NCI-H2107 treated with DMSO at 0.1 percent for 48 hours (cell line): ENCODE measurements at regions not wholly inside any gene's neighbourhood (a gene's known extent, or its start where the extent isn't known, plus 50 kb on each side); places are given as distances from the start of the nearest gene placed in this dataset.

Source experiments
- DNase-seq: peaks from one replicate; lab custom pipeline; 2025; ENCODE audit not compliant: unreplicated experiment; lab: John Stamatoyannopoulos, UW

- peak; percentile 96 for DNase-seq
Measured at GRCh38 chr14:58697930-58698642, 60.3 kb downstream of the DACT1 start.

- no peak for DNase-seq
Measured at GRCh38 chr14:58699681-58700205, 62.0 kb downstream of the DACT1 start.

- DNase-seq: no peak
Measured at GRCh38 chr14:58701156-58701555, 63.4 kb downstream of the DACT1 start.

GRCh38 chr14:58701604-58702003 is 63.8 kb downstream of the DACT1 start:
- DNase-seq: no peak

GRCh38 chr14:58702441-58703160 is 64.8 kb downstream of the DACT1 start:
- DNase-seq: no peak

- DNase-seq: no peak
Measured at GRCh38 chr14:58703161-58703506, 65.4 kb downstream of the DACT1 start.

- no peak for DNase-seq
Measured at GRCh38 chr14:58705066-58705465, 67.3 kb downstream of the DACT1 start.

GRCh38 chr14:58707949-58708348 is 70.2 kb downstream of the DACT1 start:
- DNase-seq: no peak

- no peak for DNase-seq
Measured at GRCh38 chr14:58709949-58710348, 72.2 kb downstream of the DACT1 start.

GRCh38 chr14:58711382-58711781 is 73.6 kb downstream of the DACT1 start:
- DNase-seq: no peak

GRCh38 chr14:58712357-58712756 is 74.6 kb downstream of the DACT1 start:
- DNase-seq: no peak

- DNase-seq: no peak
Measured at GRCh38 chr14:58713677-58714076, 75.9 kb downstream of the DACT1 start.

GRCh38 chr14:58716706-58717105 is 78.9 kb downstream of the DACT1 start:
- no peak for DNase-seq

GRCh38 chr14:58717211-58717610 is 79.4 kb downstream of the DACT1 start:
- DNase-seq: no peak

GRCh38 chr14:58717813-58718212 is 80.1 kb downstream of the DACT1 start:
- no peak for DNase-seq

- no peak for DNase-seq
Measured at GRCh38 chr14:58718226-58719205, 80.8 kb downstream of the DACT1 start.

- no peak for DNase-seq
Measured at GRCh38 chr14:58721723-58722122, 84.0 kb downstream of the DACT1 start.

GRCh38 chr14:58722441-58722840 is 84.7 kb downstream of the DACT1 start:
- no peak for DNase-seq

- no peak for DNase-seq
Measured at GRCh38 chr14:58724206-58724605, 86.4 kb downstream of the DACT1 start.

- DNase-seq: no peak
Measured at GRCh38 chr14:58724702-58725101, 86.9 kb downstream of the DACT1 start.

GRCh38 chr14:58725226-58725625 is 87.5 kb downstream of the DACT1 start:
- no peak for DNase-seq
